ENCODE measurements at regions not wholly inside any gene's neighbourhood (a gene's known extent, or its start where the extent isn't known, plus 50 kb on each side); places are given as distances from the start of the nearest gene placed in this dataset.
A peak's percentile ranks its signal among the peaks of the same experiment; 100 is the strongest.

DNA sequence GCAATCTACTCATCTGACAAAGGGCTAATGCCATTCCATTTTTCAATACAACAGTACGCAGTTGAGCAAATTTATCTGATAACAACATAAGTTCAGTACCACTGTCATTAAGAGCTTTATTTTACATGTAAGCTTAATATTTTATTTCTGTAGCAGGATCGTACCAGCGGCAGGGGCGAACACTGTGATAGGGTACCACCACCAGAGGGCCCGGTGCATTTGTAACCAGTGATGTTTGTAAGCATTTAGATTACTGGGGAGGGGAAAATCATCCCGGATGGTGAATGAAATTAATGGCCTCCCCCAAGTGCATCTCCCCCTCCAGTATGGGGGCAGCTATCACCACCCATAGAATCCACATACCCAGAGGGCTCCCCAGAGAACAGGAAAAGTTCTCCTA lies 179.0 kb downstream of the ADGRA3 start:
- TF ChIP-seq, protein P1, sequence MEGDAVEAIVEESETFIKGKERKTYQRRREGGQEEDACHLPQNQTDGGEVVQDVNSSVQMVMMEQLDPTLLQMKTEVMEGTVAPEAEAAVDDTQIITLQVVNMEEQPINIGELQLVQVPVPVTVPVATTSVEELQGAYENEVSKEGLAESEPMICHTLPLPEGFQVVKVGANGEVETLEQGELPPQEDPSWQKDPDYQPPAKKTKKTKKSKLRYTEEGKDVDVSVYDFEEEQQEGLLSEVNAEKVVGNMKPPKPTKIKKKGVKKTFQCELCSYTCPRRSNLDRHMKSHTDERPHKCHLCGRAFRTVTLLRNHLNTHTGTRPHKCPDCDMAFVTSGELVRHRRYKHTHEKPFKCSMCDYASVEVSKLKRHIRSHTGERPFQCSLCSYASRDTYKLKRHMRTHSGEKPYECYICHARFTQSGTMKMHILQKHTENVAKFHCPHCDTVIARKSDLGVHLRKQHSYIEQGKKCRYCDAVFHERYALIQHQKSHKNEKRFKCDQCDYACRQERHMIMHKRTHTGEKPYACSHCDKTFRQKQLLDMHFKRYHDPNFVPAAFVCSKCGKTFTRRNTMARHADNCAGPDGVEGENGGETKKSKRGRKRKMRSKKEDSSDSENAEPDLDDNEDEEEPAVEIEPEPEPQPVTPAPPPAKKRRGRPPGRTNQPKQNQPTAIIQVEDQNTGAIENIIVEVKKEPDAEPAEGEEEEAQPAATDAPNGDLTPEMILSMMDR (IDR thresholded peaks at IDR 0.05; ENCODE audit: insufficient read depth, missing control alignments), result no peak
- no peak for DNase-seq (ENCODE audit: insufficient read length, low spot score)
- no peak for FAIRE-seq

DNA sequence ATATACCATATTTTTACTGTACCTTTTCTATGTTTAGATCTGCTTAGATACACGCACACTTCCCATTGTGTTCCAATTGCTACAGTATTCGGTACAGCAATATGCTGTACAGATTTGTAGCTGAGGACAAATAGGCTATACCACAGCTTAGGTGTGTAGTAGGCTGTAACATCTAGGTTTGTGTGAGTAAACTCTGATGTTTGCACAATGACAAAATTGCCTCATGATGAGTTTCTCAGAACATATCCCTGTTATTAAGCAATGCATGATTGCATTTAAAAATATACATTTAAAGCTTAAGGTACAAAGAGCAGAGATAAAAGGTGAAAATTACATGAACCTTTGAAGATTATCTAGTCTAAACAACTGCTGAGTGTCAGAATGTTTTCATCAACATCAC lies 181.7 kb downstream of the ADGRA3 start:
- DNase-seq (ENCODE audit: insufficient read length, low spot score), result no peak
- TF ChIP-seq, protein P1 (IDR thresholded peaks at IDR 0.05; ENCODE audit: insufficient read depth, missing control alignments), result no peak
- FAIRE-seq, result no peak

DNA sequence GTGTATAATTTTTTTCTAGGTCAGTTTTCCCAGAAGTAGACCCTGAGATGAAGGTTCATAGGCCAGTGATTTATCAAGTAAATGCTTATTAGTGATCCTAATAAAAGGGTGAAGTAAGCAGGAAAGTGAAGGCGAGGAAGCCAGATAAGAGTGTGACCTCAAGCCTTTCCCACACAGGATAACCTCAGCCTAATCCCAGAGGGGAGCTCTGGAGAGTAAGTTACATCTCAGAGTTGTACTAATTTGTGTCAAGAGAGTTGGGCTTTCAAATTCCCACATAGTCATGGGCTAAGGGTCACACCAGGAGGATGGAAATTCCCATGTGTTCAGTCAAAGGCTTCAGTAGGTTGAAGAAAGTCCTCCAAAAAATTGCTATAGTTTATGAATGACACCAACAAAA lies 191.4 kb downstream of the ADGRA3 start:
- DNase-seq (ENCODE audit: insufficient read length, low spot score), result no peak
- TF ChIP-seq, protein P1 (IDR thresholded peaks at IDR 0.05; ENCODE audit: insufficient read depth, missing control alignments), result no peak
- no peak for FAIRE-seq

DNA sequence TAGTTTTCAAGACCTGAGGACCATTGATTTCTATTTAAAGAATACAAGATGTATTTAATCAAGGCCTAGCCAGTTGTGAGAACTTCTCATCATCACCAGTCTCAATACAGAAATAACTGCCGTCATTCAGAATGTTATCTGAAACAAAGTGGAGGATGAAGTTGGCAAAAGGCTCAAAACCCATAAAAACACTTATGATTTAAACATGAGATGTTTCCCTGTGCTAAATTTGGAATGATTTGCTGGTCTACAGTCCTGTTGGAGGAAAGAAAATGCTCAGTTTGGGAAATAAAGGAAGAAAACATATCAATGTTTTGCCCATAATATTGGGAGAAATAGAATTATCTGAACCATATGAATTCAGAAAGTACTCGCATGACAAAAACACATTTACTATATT lies 192.2 kb downstream of the ADGRA3 start:
- FAIRE-seq (no peak), DNase-seq (ENCODE audit: insufficient read length, low spot score) (no peak)
- TF ChIP-seq, protein P1 (IDR thresholded peaks at IDR 0.05; ENCODE audit: insufficient read depth, missing control alignments), result no peak

DNA sequence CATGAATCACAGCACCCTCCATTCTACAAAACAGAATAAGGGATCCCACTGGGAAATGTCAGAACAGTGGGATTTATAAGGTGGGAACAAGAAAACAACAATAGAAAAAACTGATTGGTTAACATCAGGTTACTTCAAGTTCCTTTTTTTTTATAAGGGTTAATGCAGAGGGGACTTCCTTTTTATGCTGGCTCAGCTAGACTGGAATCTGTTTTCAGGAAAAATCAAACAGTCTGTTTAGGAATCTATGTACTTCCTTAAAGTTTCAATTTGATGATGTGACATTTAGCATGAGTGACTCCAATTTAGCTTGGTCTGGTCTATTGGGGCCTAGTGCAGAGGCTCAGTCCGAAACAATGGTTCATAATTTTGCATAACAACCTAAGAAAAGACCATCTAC lies 192.9 kb downstream of the ADGRA3 start:
- FAIRE-seq (peak; percentile 25), DNase-seq (ENCODE audit: insufficient read length, low spot score) (no peak)
- TF ChIP-seq, protein P1 (IDR thresholded peaks at IDR 0.05; ENCODE audit: insufficient read depth, missing control alignments), result no peak

DNA sequence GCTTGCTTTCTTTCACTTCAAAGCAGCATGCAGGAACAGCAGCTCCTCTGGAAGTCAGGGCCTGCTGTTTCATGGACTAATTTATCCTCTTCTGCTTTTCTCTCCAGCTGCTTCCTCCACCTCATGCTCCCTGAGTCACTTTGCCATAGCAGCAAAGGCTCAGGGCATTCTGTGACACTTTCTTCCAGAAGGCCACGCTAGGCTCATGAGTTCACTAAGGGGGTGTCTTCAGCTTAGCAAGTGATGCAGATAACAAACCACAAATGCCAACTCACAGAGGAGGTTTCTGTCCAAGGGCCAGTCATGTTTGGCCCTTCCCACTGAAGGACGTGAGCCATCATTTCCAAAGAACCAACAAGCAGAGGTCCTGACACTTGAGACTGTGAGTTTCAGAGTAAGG lies 200.2 kb downstream of the ADGRA3 start:
- FAIRE-seq (no peak), DNase-seq (ENCODE audit: insufficient read length, low spot score) (no peak)
- TF ChIP-seq, protein P1 (IDR thresholded peaks at IDR 0.05; ENCODE audit: insufficient read depth, missing control alignments), result no peak

DNA sequence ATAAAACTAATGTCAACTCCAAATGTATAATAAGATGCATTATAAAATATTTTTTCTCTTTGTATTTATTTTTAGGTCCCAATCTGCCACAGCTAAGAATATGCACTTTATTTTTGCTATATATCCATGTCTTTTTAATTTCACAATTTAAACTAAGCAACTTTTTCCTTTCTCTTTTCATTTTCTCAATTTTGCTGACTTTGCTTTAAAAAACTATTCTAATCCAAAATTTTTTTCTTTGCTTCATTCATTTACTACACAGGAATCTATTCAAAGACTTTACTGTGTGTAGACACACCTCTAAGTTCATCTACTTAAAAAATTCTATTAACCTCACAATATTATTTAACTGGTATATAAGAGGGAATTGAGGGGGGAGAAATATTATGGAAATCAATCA lies 201.9 kb downstream of the ADGRA3 start:
- TF ChIP-seq, protein P1 (IDR thresholded peaks at IDR 0.05; ENCODE audit: insufficient read depth, missing control alignments), result no peak
- DNase-seq (ENCODE audit: insufficient read length, low spot score) (no peak), FAIRE-seq (no peak)
